Fibroblast of lung (primary cell): ENCODE measurements at regions not wholly inside any gene's neighbourhood (a gene's known extent, or its start where the extent isn't known, plus 50 kb on each side); places are given as distances from the start of the nearest gene placed in this dataset.

Experiments
- DNase-seq, 2 donors: peaks; one replicate each; pipeline versions ENCODE4 v3.0.0 to v3.0.0-alpha.2; 2010; ENCODE audit warnings: low read depth in 2 of 2
- H2AFZ ChIP-seq: 2 replicates; pipeline ENCODE4 v1.5.1; 2012; ENCODE audit warnings: low read length, control low read depth, inconsistent platforms
- H3K27ac ChIP-seq: 2 replicates; pipeline ENCODE4 v1.5.1; 2011; ENCODE audit warnings: low read length, control low read depth; ENCODE audit not compliant: insufficient read depth
- H3K27me3 ChIP-seq: 2 replicates; pipeline ENCODE4 v1.5.1; 2011; ENCODE audit warnings: mild to moderate bottlenecking, low read length; ENCODE audit not compliant: control insufficient read depth, insufficient read depth
- H3K36me3 ChIP-seq: 2 replicates; pipeline ENCODE4 v1.5.1; 2011; ENCODE audit warnings: low read length; ENCODE audit not compliant: control insufficient read depth, insufficient read depth
- H3K4me1 ChIP-seq: 2 replicates; pipeline ENCODE4 v1.5.1; 2011; ENCODE audit warnings: low read length; ENCODE audit not compliant: control insufficient read depth, insufficient read depth; ENCODE audit errors: extremely low read depth
- H3K4me2 ChIP-seq: 2 replicates; pipeline ENCODE4 v1.5.1; 2011; ENCODE audit warnings: low read length, control low read depth; ENCODE audit not compliant: insufficient read depth; ENCODE audit errors: extremely low read depth
- H3K4me3 ChIP-seq, 4 experiments: fragments of 200-600 bp in 1 of 4; sonication (generic) in 1 of 4; replicated peaks in 1 of 4; 2 replicates each; pipeline ENCODE4 v1.5.1; 2011 to 2016; ENCODE audit warnings: low read length in 4 of 4, low read depth in 3 of 4, mild to moderate bottlenecking in 3 of 4, control low read depth in 2 of 4, inconsistent platforms in 1 of 4, mixed read lengths in 1 of 4; ENCODE audit not compliant: insufficient read depth in 1 of 4; ENCODE audit errors: control extremely low read depth in 1 of 4
- H3K79me2 ChIP-seq: 2 replicates; pipeline ENCODE4 v1.5.1; 2012; ENCODE audit warnings: mild to moderate bottlenecking, low read length, inconsistent platforms; ENCODE audit not compliant: control insufficient read depth, insufficient read depth
- H3K9ac ChIP-seq: 2 replicates; pipeline ENCODE4 v1.5.1; 2011; ENCODE audit warnings: mild to moderate bottlenecking, low read length, control low read depth; ENCODE audit not compliant: insufficient read depth
- H3K9me3 ChIP-seq: 2 replicates; pipeline ENCODE4 v1.5.1; 2012; ENCODE audit warnings: low read depth, low read length; ENCODE audit not compliant: control insufficient read depth, insufficient read depth
- H4K20me1 ChIP-seq: 2 replicates; pipeline ENCODE4 v1.5.1; 2011; ENCODE audit warnings: low read length; ENCODE audit not compliant: control insufficient read depth, insufficient read depth; ENCODE audit errors: extremely low read depth
- EZH2 ChIP-seq: IDR thresholded peaks from 2 replicates; pipeline ENCODE4 v1.5.1; 2012; ENCODE audit warnings: low read length, control low read depth, mild to moderate bottlenecking; ENCODE audit errors: missing control alignments
- TF ChIP-seq, protein P1 (sequence below), 2 donors: IDR thresholded peaks in 1 of 2; conservative IDR thresholded peaks in 1 of 2; 1 replicate in 1 of 2; 2 replicates in 1 of 2; pipeline ENCODE4 v1.5.1; 2011 to 2012; ENCODE audit warnings: low read length in 2 of 2, control low read depth in 1 of 2, inconsistent platforms in 1 of 2, low read depth in 1 of 2, mild to moderate bottlenecking in 1 of 2

DNA sequence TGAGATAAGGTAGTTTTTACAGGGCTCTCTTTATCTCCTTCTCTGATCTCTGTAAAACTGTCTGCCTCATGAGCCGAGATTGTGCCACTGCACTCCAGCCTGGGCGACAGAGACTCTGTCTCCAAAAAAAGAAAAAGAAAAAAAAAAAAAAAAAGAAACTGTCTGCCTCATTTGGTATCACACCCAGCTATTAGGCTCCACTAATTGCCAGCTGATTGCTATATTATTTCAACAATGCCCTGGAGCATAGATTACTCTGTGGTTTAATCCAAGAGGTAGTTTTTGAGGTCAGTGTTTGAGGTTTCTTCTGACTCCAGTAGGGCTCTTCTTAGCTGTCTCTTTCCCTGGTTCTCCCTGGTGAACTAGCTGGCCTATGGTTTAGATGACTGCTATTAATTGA is 268.1 kb upstream of the PLPP4 start:
- H3K4me1 ChIP-seq: no peaks in the 10 kb centered on the region
- no peak for TF ChIP-seq EZH2
- TF ChIP-seq, protein P1, sequence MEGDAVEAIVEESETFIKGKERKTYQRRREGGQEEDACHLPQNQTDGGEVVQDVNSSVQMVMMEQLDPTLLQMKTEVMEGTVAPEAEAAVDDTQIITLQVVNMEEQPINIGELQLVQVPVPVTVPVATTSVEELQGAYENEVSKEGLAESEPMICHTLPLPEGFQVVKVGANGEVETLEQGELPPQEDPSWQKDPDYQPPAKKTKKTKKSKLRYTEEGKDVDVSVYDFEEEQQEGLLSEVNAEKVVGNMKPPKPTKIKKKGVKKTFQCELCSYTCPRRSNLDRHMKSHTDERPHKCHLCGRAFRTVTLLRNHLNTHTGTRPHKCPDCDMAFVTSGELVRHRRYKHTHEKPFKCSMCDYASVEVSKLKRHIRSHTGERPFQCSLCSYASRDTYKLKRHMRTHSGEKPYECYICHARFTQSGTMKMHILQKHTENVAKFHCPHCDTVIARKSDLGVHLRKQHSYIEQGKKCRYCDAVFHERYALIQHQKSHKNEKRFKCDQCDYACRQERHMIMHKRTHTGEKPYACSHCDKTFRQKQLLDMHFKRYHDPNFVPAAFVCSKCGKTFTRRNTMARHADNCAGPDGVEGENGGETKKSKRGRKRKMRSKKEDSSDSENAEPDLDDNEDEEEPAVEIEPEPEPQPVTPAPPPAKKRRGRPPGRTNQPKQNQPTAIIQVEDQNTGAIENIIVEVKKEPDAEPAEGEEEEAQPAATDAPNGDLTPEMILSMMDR (conservative IDR thresholded peaks at IDR 0.05 in 1 of 2, IDR thresholded peaks at IDR 0.05 in 1 of 2; ENCODE audit: low read depth in 1 of 2, low read length in 2 of 2): no peak
- H3K9me3 ChIP-seq: no peaks in the 10 kb centered on the region
- H3K4me2 ChIP-seq: no peak overlapping the region
- no peak overlapping the region for H3K9ac ChIP-seq
- H3K36me3 ChIP-seq: no peaks in the 10 kb centered on the region
- no peak overlapping the region for H3K4me3 ChIP-seq
- no peaks in the 10 kb centered on the region for H3K79me2 ChIP-seq
- no peak overlapping the region for H3K27ac ChIP-seq
- no peak overlapping the region for H2AFZ ChIP-seq
- DNase-seq: no peak
- no peaks in the 10 kb centered on the region for H3K27me3 ChIP-seq
- no peaks in the 10 kb centered on the region for H4K20me1 ChIP-seq

DNA sequence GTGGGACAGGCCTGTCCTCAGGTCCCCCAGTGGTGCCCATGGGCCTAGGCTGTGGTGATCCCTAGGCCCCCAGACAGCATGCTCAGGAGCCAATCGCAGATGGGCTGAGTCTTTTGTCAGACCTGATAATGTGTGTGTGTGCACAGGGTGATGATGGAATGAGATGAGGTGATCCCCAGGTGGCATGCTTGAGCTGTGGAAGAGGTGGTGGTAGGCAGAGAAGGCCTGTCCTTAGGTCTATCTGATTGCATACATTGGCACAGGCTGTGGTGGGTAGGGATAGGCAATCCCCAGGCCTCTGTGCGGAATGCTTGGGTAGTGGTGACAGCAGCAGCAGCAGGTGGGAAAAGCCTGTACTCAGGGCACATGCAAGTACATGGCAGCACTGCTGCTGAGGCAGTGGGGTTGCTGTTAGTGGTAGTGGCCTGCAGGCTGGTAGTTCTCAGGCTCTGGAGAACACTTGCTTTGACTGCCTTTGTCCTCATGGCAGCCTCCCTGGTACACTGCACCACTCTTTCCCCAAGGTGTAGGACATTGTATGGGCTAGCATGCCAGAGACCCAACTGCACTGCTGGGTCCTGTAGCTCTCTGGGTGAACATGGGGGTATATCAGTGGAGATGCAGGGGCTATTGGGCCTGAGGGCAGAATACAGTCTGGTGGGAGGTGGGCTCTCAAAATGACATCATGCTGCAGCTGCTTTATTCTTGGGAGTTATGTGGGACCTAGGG is 260.9 kb upstream of the PLPP4 start:
- Histone ChIP-seq H3K27ac (no peak overlapping the region), H3K9ac (no peak overlapping the region), H4K20me1 (no peaks in the 10 kb centered on the region), H2AFZ (no peak overlapping the region), H3K4me1 (no peaks in the 10 kb centered on the region), H3K79me2 (no peaks in the 10 kb centered on the region), H3K4me2 (no peak overlapping the region), H3K36me3 (no peaks in the 10 kb centered on the region), H3K4me3 (no peak overlapping the region), H3K27me3 (no peaks in the 10 kb centered on the region), H3K9me3 (no peaks in the 10 kb centered on the region)
- TF ChIP-seq EZH2: no peak
- TF ChIP-seq, protein P1 (conservative IDR thresholded peaks at IDR 0.05 in 1 of 2, IDR thresholded peaks at IDR 0.05 in 1 of 2; ENCODE audit: low read depth in 1 of 2, low read length in 2 of 2): no peak
- DNase-seq: no peak

DNA sequence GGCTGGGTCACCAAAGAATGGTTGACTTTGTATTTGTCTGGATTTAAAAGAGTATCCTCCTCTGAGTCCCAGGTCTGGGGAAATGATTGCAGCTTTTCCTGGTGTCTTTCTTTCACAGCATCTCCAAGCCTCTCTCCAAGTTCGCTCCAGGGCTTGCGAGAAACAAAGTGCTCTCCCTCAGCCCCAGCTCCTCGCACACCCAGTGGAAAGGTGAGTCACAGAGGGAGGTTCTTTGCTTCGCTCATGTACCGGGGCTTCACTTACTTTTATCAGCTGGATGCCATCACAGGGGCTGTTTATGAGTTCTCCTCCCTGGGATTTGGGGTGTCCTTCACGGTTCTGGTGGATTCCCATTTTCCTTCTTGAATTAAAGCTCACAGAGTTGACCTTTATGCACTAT is 252.2 kb upstream of the PLPP4 start:
- Histone ChIP-seq H4K20me1 (no peaks in the 10 kb centered on the region), H2AFZ (no peak overlapping the region), H3K27ac (no peak overlapping the region), H3K9me3 (no peaks in the 10 kb centered on the region), H3K79me2 (no peaks in the 10 kb centered on the region), H3K4me2 (no peak overlapping the region), H3K36me3 (no peaks in the 10 kb centered on the region), H3K4me1 (no peaks in the 10 kb centered on the region), H3K4me3 (no peak overlapping the region), H3K27me3 (no peaks in the 10 kb centered on the region), H3K9ac (no peak overlapping the region)
- no peak for DNase-seq
- TF ChIP-seq EZH2: no peak
- TF ChIP-seq, protein P1 (conservative IDR thresholded peaks at IDR 0.05 in 1 of 2, IDR thresholded peaks at IDR 0.05 in 1 of 2; ENCODE audit: low read depth in 1 of 2, low read length in 2 of 2): no peak
